SH-SY5Y (cell line): ENCODE measurements at regions not wholly inside any gene's neighbourhood (a gene's known extent, or its start where the extent isn't known, plus 50 kb on each side); places are given as distances from the start of the nearest gene placed in this dataset.

Experiments used
- GATA2 ChIP-seq: IDR thresholded peaks from 2 replicates; pipeline ENCODE4 v1.6.1; 2011; ENCODE audit warnings: mild to moderate bottlenecking, low read depth, low read length
- GATA3 ChIP-seq: IDR thresholded peaks from 2 replicates; pipeline ENCODE4 v1.6.1; 2011; ENCODE audit warnings: low read depth, mild to moderate bottlenecking, low read length, moderate library complexity

- no peak for TF ChIP-seq GATA2
- no peak for TF ChIP-seq GATA3
Measured at GRCh38 chr12:58105225-58106119, 164.1 kb downstream of the ATP23 start.
